B cell (primary cell): ENCODE measurements at regions not wholly inside any gene's neighbourhood (a gene's known extent, or its start where the extent isn't known, plus 50 kb on each side); places are given as distances from the start of the nearest gene placed in this dataset.

Experiments used
- ATAC-seq: fragments of 200-7000 bp; cut with Tn5 transposase; one replicate; pipeline ENCODE4 v1.10.0; 2021; ENCODE audit warnings: low read depth, mild to moderate bottlenecking, moderate number of reproducible peaks, moderate library complexity
- CTCF ChIA-PET: fragments of 350-600 bp; sonication (Branson Sonifier 250); formaldehyde crosslinking; loops from one replicate; lab custom pipeline; 2021; ENCODE audit warnings: antibody characterized with exemption, inconsistent platforms; lab: Charles Lee
- POLR2A ChIA-PET: fragments of 350-600 bp; sonication (Branson Sonifier 250); formaldehyde crosslinking; loops from one replicate; lab custom pipeline; 2021; ENCODE audit warnings: antibody characterized with exemption; lab: Charles Lee
- DNase-seq: peaks from one replicate; pipeline ENCODE4 v3.0.0; 2013
- H2AFZ ChIP-seq: 2 replicates; pipeline ENCODE4 v1.6.1; 2012; ENCODE audit warnings: mild to moderate bottlenecking, low read depth, low read length; ENCODE audit not compliant: insufficient read depth, poor library complexity, severe bottlenecking
- H3K27ac ChIP-seq, 2 donors: 1 replicate in 1 of 2; 2 replicates in 1 of 2; pipeline ENCODE4 v1.5.1; 2012 to 2013; ENCODE audit warnings: low read length in 2 of 2, mild to moderate bottlenecking in 2 of 2, moderate library complexity in 1 of 2
- H3K27me3 ChIP-seq, 4 experiments: fragments of 200-600 bp in 1 of 4; sonication (generic) in 1 of 4; replicated peaks in 1 of 4; 1 replicate in 2 of 4; 2 replicates in 2 of 4; pipeline versions ENCODE4 v1.6.1 to v1.7.0; 2013 to 2016; ENCODE audit warnings: low read length in 3 of 4, mild to moderate bottlenecking in 2 of 4, mixed read lengths in 1 of 4, moderate library complexity in 1 of 4; ENCODE audit not compliant: insufficient read depth in 4 of 4, control insufficient read depth in 3 of 4; ENCODE audit errors: control extremely low read depth in 1 of 4
- H3K36me3 ChIP-seq, 2 experiments: replicated peaks in 1 of 2; 1 replicate in 1 of 2; 2 replicates in 1 of 2; pipeline versions ENCODE4 v1.6.1 to v1.7.1; 2013; ENCODE audit warnings: low read length in 1 of 2; ENCODE audit not compliant: insufficient read depth in 2 of 2, control insufficient read depth in 1 of 2; ENCODE audit errors: control extremely low read depth in 1 of 2, extremely low read depth in 1 of 2
- H3K4me1 ChIP-seq, 2 donors: fragments of 200-600 bp in 1 of 2; sonication (generic) in 1 of 2; 1 replicate in 1 of 2; 2 replicates in 1 of 2; pipeline versions ENCODE4 v1.5.1 to v1.6.1; 2013 to 2017; ENCODE audit warnings: low read length in 2 of 2; ENCODE audit not compliant: control insufficient read depth in 2 of 2, insufficient read depth in 2 of 2
- H3K4me2 ChIP-seq: replicated peaks from 2 replicates; pipeline ENCODE3; 2012; ENCODE audit warnings: mild to moderate bottlenecking, low read depth, low read length; ENCODE audit not compliant: poor library complexity, severe bottlenecking
- H3K4me3 ChIP-seq, 5 experiments: fragments of 200-600 bp in 1 of 5; sonication (generic) in 1 of 5; 1 replicate in 3 of 5; 2 replicates in 2 of 5; pipeline versions ENCODE4 v1.5.1 to v1.7.0; 2011 to 2016; ENCODE audit warnings: low read length in 4 of 5, mild to moderate bottlenecking in 4 of 5, low read depth in 2 of 5, control low read depth in 1 of 5, moderate library complexity in 1 of 5; ENCODE audit not compliant: insufficient read depth in 1 of 5; ENCODE audit errors: control extremely low read depth in 1 of 5, extremely low read depth in 1 of 5
- H3K79me2 ChIP-seq: fragments of 200-600 bp; sonication (generic); one replicate; pipeline ENCODE4 v1.6.0; 2016; ENCODE audit warnings: low read length; ENCODE audit not compliant: control insufficient read depth, insufficient read depth
- H3K9ac ChIP-seq: fragments of 200-600 bp; sonication (generic); 2 replicates; pipeline ENCODE4 v1.6.1; 2017; ENCODE audit warnings: mild to moderate bottlenecking, low read length, moderate library complexity
- H3K9me3 ChIP-seq, 3 donors: one replicate each; pipeline versions ENCODE4 v1.6.1 to v1.7.1; 2013; ENCODE audit warnings: low read length in 2 of 3; ENCODE audit not compliant: control insufficient read depth in 2 of 3, insufficient read depth in 1 of 3; ENCODE audit errors: control extremely low read depth in 1 of 3
- H4K20me1 ChIP-seq: 2 replicates; pipeline ENCODE4 v1.6.0; 2012; ENCODE audit warnings: mild to moderate bottlenecking, low read length; ENCODE audit not compliant: insufficient read depth, control insufficient read depth, poor library complexity, severe bottlenecking
- H3K27ac Mint-ChIP-seq: one replicate; pipeline ENCODE4 v1.8.0; 2021; ENCODE audit warnings: mixed read lengths
- H3K27me3 Mint-ChIP-seq: one replicate; pipeline ENCODE4 v1.8.0; 2021; ENCODE audit warnings: mixed read lengths
- H3K4me1 Mint-ChIP-seq: one replicate; pipeline ENCODE4 v1.8.0; 2021; ENCODE audit warnings: mixed read lengths
- H3K4me3 Mint-ChIP-seq: one replicate; pipeline ENCODE4 v1.8.0; 2021; ENCODE audit warnings: mixed read lengths
- H3K9me3 Mint-ChIP-seq: one replicate; pipeline ENCODE4 v1.8.0; 2022; ENCODE audit warnings: mixed read lengths; ENCODE audit not compliant: insufficient read depth
- EZH2 ChIP-seq: IDR thresholded peaks from 2 replicates; pipeline ENCODE4 v1.6.1; 2012; ENCODE audit warnings: borderline replicate concordance, low read depth, mild to moderate bottlenecking, moderate library complexity, low read length; ENCODE audit not compliant: insufficient read depth, poor library complexity, severe bottlenecking
- WGBS: methylation state at CpG from one replicate; pipeline ENCODE4 v1.1.5; 2013; ENCODE audit warnings: missing lambda C conversion rate; ENCODE audit not compliant: insufficient coverage; 5-methylcytosine and 5-hydroxymethylcytosine counted together
- intact Hi-C: fragments of 100-400 bp; cut with micrococcal nuclease; formaldehyde crosslinking; loops from one replicate; pipeline ENCODE4 v1.10.0; 2022
- TF ChIP-seq, protein P1 (sequence below): fragments of 200-600 bp; IDR thresholded peaks from one replicate; pipeline ENCODE4 v1.8.0; 2022; ENCODE audit warnings: antibody characterized with exemption, mild to moderate bottlenecking

DNA sequence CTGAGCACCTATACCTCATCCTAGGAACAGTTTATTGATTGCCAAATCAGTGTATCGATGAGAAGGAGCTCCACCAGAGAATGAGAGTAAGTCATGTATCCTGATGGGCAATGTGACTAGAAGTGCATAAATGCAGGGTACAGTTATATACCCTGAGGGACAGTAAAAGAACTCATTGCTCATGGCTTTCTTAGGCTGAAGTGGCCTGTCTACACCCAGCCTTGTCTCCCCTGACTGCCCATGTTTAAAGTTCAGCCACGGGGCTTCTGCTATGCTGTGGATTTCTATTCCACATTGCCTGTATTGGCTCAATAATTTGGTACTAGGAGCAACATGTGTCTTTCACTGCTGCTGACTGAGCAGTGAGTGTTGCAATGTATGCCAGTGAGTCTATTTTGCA lies 400.4 kb upstream of the IMPG1 start:
- no peak for DNase-seq
- TF ChIP-seq, protein P1, sequence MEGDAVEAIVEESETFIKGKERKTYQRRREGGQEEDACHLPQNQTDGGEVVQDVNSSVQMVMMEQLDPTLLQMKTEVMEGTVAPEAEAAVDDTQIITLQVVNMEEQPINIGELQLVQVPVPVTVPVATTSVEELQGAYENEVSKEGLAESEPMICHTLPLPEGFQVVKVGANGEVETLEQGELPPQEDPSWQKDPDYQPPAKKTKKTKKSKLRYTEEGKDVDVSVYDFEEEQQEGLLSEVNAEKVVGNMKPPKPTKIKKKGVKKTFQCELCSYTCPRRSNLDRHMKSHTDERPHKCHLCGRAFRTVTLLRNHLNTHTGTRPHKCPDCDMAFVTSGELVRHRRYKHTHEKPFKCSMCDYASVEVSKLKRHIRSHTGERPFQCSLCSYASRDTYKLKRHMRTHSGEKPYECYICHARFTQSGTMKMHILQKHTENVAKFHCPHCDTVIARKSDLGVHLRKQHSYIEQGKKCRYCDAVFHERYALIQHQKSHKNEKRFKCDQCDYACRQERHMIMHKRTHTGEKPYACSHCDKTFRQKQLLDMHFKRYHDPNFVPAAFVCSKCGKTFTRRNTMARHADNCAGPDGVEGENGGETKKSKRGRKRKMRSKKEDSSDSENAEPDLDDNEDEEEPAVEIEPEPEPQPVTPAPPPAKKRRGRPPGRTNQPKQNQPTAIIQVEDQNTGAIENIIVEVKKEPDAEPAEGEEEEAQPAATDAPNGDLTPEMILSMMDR: no peak
- no peak for TF ChIP-seq EZH2
- Mint-ChIP-seq H3K27ac (no peak overlapping the region), H3K27me3 (no peaks in the 10 kb centered on the region), H3K4me1 (no peaks in the 10 kb centered on the region), H3K9me3 (peaks cover 3% of the 10 kb centered on the region), H3K4me3 (no peak overlapping the region)
- ChIA-PET CTCF (no interaction called here), POLR2A (no interaction called here)
- no peaks in the 10 kb centered on the region for H4K20me1 ChIP-seq
- no peaks in the 10 kb centered on the region for H3K27me3 ChIP-seq
- intact Hi-C loops: no loop called here
- no peaks in the 10 kb centered on the region for H3K36me3 ChIP-seq
- ATAC-seq: no peak
- peaks cover 0 to 10% (median 0%) of the 10 kb centered on the region in 3 donors for H3K9me3 ChIP-seq
- H3K4me1 ChIP-seq: no peaks in the 10 kb centered on the region
- no peaks in the 10 kb centered on the region for H3K79me2 ChIP-seq
- no peak overlapping the region for H3K27ac ChIP-seq
- 86% methylated on average over 1 of the region's 2 CpGs for WGBS
- H2AFZ ChIP-seq: no peak overlapping the region
- H3K4me3 ChIP-seq: no peak overlapping the region
- H3K4me2 ChIP-seq: no peak overlapping the region
- no peak overlapping the region for H3K9ac ChIP-seq

DNA sequence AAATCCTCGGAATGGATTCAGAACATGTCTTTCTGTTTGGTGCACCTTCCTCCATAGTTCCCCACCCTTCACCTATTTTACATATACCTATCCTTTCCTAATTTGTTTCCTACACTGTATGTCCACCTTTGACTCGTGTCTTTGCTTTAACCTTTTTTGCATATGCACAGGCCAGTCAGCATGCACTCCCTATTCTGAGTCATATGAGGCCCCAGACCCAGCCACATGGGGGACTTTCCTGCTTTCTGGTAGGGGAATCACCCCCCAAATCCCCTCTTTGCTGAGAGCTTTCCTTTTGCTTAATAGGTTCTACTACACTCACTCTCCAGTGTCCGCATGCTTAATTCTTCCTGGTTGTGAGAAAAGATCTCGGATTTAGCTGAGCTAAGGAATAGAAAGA lies 393.8 kb upstream of the IMPG1 start:
- no peaks in the 10 kb centered on the region for H3K4me1 Mint-ChIP-seq
- WGBS: 80% methylated on average over 2 of the region's 4 CpGs

More for the DNA sequence above, 393.8 kb upstream of the IMPG1 start:
- H2AFZ ChIP-seq: no peak overlapping the region
- Mint-ChIP-seq H3K4me3 (no peak overlapping the region), H3K27me3 (no peaks in the 10 kb centered on the region), H3K9me3 (peaks cover 3% of the 10 kb centered on the region), H3K27ac (no peak overlapping the region)
- CTCF ChIA-PET: no interaction called here
- H3K4me2 ChIP-seq: no peak overlapping the region
- no peak overlapping the region for H3K4me3 ChIP-seq
- H3K27me3 ChIP-seq: no peaks in the 10 kb centered on the region
- no peaks in the 10 kb centered on the region for H3K9me3 ChIP-seq
- DNase-seq: no peak
- ATAC-seq: no peak
- H3K9ac ChIP-seq: no peak overlapping the region
- H3K36me3 ChIP-seq: no peaks in the 10 kb centered on the region
- TF ChIP-seq, protein P1: no peak
- TF ChIP-seq EZH2: no peak
- POLR2A ChIA-PET: no interaction called here
- H4K20me1 ChIP-seq: no peaks in the 10 kb centered on the region
- H3K79me2 ChIP-seq: no peaks in the 10 kb centered on the region
- intact Hi-C loops: no loop called here
- H3K4me1 ChIP-seq: no peaks in the 10 kb centered on the region
- H3K27ac ChIP-seq: no peak overlapping the region
